Astrocyte (in vitro differentiated cells and primary cell): ENCODE measurements at regions not wholly inside any gene's neighbourhood (a gene's known extent, or its start where the extent isn't known, plus 50 kb on each side); places are given as distances from the start of the nearest gene placed in this dataset.

ENCODE experiments used
- EZH2 ChIP-seq: IDR thresholded peaks from 2 replicates; pipeline ENCODE4 v1.6.1; 2012; ENCODE audit warnings: mild to moderate bottlenecking, low read length, inconsistent platforms; ENCODE audit not compliant: insufficient read depth
- TF ChIP-seq, protein P1 (sequence below): IDR thresholded peaks from 2 replicates; pipeline ENCODE4 v1.5.1; 2011; ENCODE audit warnings: low read depth, mild to moderate bottlenecking, inconsistent platforms, low read length, moderate library complexity; ENCODE audit not compliant: insufficient read depth

DNA sequence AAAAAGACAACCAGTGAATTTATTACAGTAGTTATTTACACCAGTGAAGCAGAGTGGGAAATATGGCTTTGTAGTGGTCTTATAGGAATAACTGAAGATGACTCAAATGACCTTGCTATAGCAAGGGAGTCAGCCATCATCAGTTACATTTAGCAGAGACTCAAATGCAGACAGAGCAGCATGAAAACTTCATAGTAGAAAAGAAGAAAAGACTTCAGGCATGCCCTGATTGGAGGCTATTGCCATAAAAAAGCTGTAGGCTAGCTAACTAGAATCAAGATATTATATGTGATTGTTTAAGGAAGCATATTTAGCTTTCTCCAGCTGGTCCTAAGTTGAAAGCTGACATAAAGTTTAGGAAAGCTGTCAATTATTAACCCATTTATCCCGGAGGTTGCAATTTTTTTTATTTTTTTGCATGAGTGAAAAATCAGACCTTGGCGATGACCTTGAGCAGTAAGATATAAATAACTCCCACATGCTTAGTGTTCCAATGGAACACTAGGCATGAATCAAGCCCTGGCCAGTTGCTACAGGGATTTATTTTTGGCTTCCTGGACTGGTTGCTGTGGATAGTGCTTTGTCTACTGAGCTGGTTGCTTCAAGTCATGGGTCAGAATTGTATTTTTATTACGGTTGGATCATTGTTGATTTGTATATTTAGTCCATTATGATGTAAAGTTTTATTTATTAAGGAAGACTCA is 675.6 kb upstream of the VRK2 start:
- TF ChIP-seq, protein P1, sequence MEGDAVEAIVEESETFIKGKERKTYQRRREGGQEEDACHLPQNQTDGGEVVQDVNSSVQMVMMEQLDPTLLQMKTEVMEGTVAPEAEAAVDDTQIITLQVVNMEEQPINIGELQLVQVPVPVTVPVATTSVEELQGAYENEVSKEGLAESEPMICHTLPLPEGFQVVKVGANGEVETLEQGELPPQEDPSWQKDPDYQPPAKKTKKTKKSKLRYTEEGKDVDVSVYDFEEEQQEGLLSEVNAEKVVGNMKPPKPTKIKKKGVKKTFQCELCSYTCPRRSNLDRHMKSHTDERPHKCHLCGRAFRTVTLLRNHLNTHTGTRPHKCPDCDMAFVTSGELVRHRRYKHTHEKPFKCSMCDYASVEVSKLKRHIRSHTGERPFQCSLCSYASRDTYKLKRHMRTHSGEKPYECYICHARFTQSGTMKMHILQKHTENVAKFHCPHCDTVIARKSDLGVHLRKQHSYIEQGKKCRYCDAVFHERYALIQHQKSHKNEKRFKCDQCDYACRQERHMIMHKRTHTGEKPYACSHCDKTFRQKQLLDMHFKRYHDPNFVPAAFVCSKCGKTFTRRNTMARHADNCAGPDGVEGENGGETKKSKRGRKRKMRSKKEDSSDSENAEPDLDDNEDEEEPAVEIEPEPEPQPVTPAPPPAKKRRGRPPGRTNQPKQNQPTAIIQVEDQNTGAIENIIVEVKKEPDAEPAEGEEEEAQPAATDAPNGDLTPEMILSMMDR, result no peak
- TF ChIP-seq EZH2, result no peak
